ENCODE measurements at regions not wholly inside any gene's neighbourhood (a gene's known extent, or its start where the extent isn't known, plus 50 kb on each side); places are given as distances from the start of the nearest gene placed in this dataset.

DNA sequence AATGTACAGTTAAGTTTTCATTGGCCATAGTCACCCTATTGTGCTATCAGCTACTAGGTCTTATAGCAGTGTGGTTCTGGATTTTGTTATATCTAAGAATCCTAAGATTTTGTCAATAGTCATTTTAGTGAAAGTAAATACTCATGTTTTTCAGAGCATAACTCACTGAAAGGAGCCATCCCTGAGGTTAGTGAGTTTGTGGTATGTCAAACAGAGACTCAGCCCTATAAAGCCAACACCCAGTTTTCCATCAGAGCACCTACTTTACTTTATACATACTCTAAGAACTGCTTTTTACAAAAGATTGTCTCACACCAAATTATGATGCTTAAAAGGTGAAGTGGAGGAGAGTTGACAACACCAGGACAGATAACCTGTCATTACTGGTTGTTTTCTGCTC lies 686.3 kb upstream of the LRFN5 start:
- Histone ChIP-seq H3K36me3 (ENCODE audit: control insufficient read depth, insufficient read depth, low read length) (no peaks in the 10 kb centered on the region), H3K27me3 (ENCODE audit: control insufficient read depth, insufficient read depth, low read length) (no peaks in the 10 kb centered on the region), H3K4me3 (ENCODE audit: low read depth, low read length) (no peak overlapping the region)
- ChIA-PET POLR2A (no interaction called here), CTCF (no interaction called here)
- TF ChIP-seq, protein P1, sequence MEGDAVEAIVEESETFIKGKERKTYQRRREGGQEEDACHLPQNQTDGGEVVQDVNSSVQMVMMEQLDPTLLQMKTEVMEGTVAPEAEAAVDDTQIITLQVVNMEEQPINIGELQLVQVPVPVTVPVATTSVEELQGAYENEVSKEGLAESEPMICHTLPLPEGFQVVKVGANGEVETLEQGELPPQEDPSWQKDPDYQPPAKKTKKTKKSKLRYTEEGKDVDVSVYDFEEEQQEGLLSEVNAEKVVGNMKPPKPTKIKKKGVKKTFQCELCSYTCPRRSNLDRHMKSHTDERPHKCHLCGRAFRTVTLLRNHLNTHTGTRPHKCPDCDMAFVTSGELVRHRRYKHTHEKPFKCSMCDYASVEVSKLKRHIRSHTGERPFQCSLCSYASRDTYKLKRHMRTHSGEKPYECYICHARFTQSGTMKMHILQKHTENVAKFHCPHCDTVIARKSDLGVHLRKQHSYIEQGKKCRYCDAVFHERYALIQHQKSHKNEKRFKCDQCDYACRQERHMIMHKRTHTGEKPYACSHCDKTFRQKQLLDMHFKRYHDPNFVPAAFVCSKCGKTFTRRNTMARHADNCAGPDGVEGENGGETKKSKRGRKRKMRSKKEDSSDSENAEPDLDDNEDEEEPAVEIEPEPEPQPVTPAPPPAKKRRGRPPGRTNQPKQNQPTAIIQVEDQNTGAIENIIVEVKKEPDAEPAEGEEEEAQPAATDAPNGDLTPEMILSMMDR (IDR thresholded peaks at IDR 0.05; ENCODE audit: insufficient read depth, low read depth, low read length) = no peak
- no peak for DNase-seq (ENCODE audit: low read depth)

- TF ChIP-seq, protein P1 (IDR thresholded peaks at IDR 0.05; ENCODE audit: insufficient read depth, low read depth, low read length) = no peak
- ChIA-PET POLR2A (no interaction called here), CTCF (no interaction called here)
- H3K36me3 ChIP-seq (ENCODE audit: control insufficient read depth, insufficient read depth, low read length) = no peaks in the 10 kb centered on the region
- no peaks in the 10 kb centered on the region for H3K27me3 ChIP-seq (ENCODE audit: control insufficient read depth, insufficient read depth, low read length)
- DNase-seq (ENCODE audit: low read depth) = no peak
- H3K4me3 ChIP-seq (ENCODE audit: low read depth, low read length) = no peak overlapping the region
Measured at GRCh38 chr14:40911141-40911540, 695.5 kb upstream of the LRFN5 start.

DNA sequence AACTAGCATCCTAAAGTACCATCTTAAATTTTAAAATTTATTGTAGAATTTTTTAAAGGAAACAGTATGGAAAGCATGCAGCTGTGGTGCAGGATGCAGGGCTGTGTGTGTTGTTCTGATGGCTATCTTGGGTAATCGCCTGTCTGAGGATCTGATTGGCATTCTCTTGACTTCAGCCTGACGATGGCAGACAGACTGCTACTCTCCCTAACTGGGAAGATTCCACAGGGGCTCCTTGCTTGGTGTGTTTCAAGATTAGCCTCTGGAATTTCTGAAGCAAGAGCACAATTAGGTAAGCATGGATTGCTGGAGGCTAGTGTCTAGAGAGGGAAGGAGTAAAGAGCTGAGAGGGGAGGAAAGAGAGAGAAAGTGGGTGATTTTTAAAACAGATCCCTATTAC lies 696.8 kb upstream of the LRFN5 start:
- no peak for DNase-seq (ENCODE audit: low read depth)
- TF ChIP-seq, protein P1 (IDR thresholded peaks at IDR 0.05; ENCODE audit: insufficient read depth, low read depth, low read length) = no peak
- CTCF ChIA-PET = no interaction called here
- POLR2A ChIA-PET = no interaction called here
- H3K27me3 ChIP-seq (ENCODE audit: control insufficient read depth, insufficient read depth, low read length) = no peaks in the 10 kb centered on the region
- no peak overlapping the region for H3K4me3 ChIP-seq (ENCODE audit: low read depth, low read length)
- H3K36me3 ChIP-seq (ENCODE audit: control insufficient read depth, insufficient read depth, low read length) = no peaks in the 10 kb centered on the region

- ChIA-PET CTCF (no interaction called here), POLR2A (no interaction called here)
- Histone ChIP-seq H3K36me3 (ENCODE audit: control insufficient read depth, insufficient read depth, low read length) (no peaks in the 10 kb centered on the region), H3K4me3 (ENCODE audit: low read depth, low read length) (no peak overlapping the region), H3K27me3 (ENCODE audit: control insufficient read depth, insufficient read depth, low read length) (no peaks in the 10 kb centered on the region)
- DNase-seq (ENCODE audit: low read depth) = no peak
- TF ChIP-seq, protein P1 (IDR thresholded peaks at IDR 0.05; ENCODE audit: insufficient read depth, low read depth, low read length) = no peak
Measured at GRCh38 chr14:40903709-40904108, 703.0 kb upstream of the LRFN5 start.

- TF ChIP-seq, protein P1 (IDR thresholded peaks at IDR 0.05; ENCODE audit: insufficient read depth, low read depth, low read length) = no peak
- ChIA-PET CTCF (no interaction called here), POLR2A (no interaction called here)
- no peaks in the 10 kb centered on the region for H3K36me3 ChIP-seq (ENCODE audit: control insufficient read depth, insufficient read depth, low read length)
- no peaks in the 10 kb centered on the region for H3K27me3 ChIP-seq (ENCODE audit: control insufficient read depth, insufficient read depth, low read length)
- no peak overlapping the region for H3K4me3 ChIP-seq (ENCODE audit: low read depth, low read length)
- DNase-seq (ENCODE audit: low read depth) = no peak
Measured at GRCh38 chr14:40899435-40899834, 707.2 kb upstream of the LRFN5 start.
